CD4-positive, alpha-beta T cell treated with Interleukin-12 subunit alpha and Interleukin-12 subunit beta, for 1 hour (primary cell): ENCODE measurements at regions not wholly inside any gene's neighbourhood (a gene's known extent, or its start where the extent isn't known, plus 50 kb on each side); places are given as distances from the start of the nearest gene placed in this dataset.
"Not testable (repeated sequence)": the region's sequence is repeated elsewhere in the genome, so short reads cannot be mapped to it uniquely, and the experiment has no call there.

Experiments used
- DNase-seq: peaks from one replicate; pipeline ENCODE4 v3.0.0-alpha.2; 2020

DNA sequence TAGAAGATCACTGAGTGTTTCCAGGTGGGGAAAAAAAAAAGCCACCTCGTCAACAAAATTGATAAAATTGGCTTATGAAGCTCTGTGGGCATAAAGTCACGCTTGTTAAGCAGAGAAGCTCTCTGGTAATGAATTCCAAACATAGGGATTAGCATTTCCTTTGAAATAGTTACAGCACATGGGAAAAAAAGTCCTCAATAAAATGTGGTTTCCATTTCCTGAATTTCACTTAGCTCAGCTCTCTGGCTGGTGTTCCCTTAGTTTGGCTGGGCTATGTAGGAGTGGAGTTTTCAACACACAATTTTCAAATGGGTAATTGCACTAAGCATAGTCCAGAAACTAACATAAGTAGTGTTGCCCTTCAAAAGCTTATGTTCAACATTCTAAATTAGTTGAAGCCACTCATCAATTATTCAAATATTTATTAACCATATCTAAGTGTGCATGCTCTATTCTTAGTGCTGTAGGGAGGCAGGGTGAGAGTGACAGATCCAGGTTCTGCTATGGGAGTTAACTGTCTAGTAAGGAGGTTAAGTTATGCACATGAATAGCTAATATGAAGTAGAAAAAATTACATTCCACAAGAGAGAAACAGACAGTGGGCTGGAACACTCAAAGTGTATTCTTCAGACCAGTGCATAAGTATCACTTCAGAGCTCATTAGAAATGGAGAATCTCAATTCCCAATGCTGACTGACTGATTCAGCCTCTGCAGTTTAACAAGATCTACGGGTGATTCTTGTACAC is 445.7 kb downstream of the SMARCA1 start:
- DNase-seq = no peak

DNA sequence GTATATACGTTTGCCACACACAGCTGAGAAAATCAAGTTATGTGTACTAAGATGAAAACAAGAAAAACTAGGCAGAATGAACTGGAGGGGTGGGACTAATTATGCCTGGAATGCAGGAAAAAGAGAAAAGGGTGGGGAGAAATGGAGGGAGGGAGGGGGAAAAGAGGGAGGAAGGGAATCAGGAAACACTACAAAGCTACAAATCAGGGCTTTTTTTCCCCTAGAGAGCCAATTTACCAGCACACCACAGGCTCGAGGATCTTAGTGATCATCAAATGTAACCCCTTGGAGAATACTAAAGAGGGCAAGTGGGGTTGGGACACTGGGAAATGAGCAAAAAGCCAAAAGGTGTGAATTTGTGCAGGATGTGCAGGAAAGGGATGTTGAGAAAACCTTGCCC is 451.9 kb downstream of the SMARCA1 start:
- DNase-seq = no peak

DNA sequence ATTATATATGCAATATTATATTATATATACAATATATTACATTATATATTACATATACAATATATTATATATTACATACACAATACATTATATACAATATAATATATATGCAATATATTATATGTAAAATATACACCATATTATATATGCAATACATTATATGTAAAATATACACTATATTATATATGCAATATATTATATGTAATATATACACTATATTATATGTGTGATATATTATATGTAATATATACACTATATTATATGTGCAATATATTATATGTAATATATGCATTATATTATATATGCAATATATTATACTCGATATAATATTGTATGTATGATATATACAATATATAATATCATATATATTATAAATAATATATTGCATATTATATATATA is 457.4 kb downstream of the SMARCA1 start:
- no peak for DNase-seq

DNA sequence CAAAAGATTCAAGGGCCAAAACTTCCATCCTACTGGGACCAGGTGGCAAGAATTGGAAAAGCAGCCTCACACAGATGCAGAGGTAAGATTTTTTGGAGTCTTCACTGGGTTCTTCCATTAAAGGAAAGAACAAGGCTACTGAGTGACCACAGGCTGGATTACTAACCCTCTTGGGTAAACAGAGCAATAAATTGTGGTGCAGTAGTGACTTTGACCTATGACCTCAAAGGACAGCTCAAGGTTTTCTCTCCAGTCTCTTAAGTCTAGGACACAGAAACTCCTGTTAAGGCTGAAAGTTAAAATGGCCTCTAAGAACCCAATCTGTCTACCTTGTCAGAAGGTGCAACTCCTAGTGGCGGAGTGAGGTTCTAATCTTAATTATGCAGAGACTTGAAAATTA is 464.9 kb downstream of the SMARCA1 start:
- no peak for DNase-seq

DNA sequence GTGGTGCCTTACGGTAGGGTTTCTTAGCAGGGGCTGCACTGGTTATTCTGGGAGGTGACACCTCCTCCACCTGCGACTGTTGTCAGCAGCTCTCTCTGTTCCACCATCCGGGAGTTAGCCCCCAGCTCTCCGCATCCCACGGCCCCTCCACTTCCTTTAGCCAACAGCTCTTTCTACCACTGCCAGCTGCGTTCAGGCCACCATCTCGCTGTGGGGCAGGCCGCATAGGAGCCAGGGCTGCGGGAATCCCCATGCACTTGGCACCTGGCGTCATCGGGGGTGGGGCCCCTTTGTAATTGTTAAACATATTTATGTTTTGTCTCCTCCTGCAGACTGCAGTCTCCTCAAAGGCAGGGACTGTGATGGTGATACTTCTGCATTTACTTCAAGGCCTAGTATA is 480.2 kb downstream of the SMARCA1 start:
- no peak for DNase-seq

DNA sequence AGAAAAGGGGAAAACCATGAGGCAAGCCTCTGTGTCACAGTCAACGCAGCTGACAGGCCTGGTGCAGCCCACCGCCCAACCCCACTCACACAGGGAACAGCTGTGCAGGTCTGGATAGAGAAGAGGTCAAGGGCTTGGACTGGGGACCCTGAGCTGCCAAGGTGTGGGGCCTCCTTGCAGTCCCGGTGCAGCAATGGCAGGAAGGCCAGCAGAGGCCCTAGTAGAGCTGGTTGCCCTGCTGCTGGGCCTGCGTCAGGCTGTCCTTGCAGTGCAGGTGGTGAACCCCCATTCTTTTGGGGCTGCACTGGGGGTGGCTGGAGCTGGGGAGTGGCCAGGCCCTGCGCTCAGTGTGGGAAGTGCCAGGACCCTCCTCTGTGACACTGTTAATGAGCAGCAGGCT is 482.0 kb downstream of the SMARCA1 start:
- no peak for DNase-seq

DNA sequence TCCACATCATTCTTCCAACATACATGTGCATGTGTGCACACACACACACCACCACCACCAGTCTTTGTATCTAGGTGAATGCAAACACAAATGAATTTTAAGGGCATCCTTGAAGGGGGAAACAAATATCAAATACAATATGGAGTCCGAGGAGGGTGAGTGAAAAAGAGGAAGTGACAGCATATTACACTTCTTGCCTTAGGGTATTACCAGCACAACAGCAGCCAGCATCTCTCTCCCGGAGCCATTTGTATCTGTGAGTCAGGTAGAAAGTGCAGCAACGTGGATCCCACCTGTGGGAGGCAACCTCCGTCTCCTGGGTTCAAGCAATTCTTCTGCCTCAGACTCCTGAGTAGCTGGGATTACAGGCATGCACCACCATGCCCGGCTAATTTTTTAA is 483.2 kb downstream of the SMARCA1 start:
- DNase-seq = no peak

DNA sequence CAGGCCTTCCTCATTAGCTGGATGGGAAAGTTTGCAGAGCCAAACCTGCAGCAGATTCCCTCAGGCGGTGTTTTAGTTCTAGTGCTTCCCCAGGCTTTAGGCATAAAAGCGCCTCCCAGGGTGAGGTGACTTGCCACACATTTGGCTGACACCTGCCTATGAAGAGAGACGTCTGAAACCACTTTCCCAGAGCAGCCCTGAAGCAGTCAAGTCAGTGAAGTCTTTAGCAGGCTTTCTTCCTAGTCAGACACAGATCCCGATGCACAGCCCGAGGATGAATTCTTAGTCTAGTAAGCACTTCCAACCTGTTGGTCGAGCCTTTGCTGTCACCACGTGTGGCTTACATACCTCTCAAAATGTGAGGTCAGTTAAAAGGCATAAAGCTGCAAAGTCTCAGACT is 484.1 kb downstream of the SMARCA1 start:
- no peak for DNase-seq

DNA sequence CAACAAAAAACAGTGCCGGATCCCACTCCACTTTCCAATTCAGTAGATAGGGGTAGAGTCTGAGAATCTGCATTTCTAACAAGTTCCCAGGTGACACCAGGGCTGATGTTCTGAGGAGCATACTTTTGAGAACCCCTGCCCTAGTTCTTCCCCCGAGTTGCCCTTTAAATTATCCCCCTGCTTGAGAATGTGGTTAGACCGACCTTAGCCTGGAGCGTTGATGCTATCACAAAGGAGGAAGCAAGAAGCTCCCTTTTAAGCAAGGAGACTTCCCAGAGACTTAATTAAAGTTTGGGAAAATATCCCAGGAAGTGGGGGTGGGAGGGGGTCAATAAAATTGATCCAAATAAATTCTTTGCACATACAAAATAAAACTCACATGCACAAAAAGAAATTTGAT is 485.9 kb downstream of the SMARCA1 start:
- no peak for DNase-seq

DNA sequence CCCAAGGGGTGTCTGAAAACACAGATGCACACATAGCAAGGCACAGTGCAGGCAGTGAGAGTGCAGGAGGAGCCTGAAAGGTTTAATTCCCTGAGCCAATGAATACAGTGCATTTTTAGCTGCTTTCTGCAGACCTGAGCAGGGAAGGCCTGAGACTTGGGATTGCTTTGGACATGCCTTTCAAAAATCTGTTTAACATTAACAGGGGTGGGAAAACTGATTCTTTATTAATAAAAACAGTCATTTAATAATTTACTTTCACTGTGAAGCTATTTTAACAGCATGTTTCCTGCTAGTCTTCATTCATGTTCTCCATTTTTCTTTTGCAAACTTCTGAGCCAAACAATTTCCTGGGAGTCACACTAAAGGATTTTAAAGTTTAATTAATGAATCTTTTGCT is 488.1 kb downstream of the SMARCA1 start:
- DNase-seq = no peak

DNA sequence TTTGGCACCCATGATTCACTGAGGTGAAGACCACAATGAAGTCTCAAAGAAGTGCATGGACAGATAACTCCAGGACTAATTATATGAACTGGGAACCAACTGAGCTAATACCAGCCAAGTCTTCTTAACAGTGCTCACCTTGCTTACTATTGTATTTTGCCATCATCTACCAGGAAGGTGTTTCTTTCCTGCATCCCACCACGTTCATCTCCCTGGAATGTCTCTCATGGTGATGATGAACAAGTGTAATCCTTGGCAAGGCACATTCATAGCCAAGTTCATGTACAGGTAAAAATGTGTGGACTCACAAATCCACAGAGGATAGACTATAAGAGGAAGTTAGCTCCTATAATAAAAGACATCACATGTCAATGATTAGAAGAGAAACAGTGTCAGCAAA is 489.1 kb downstream of the SMARCA1 start:
- DNase-seq = no peak

DNA sequence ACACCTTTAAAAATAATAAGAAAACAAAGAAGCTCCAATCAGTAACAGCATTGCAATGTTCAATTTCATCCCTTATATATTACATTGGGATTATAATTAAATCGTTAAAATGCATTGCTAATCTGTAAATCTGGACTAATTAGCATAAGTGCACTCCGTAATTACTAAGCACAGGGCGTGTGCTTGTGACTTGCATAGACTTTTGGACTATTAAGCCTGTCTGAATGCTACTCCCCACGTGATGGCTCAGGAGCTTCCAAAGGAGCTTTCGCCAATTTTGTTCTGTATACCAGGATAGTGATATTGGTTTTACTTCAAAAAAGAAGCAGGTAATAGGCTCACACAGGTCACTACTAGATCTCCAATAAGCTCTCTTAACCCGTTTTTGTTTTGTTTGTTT is 497.1 kb downstream of the SMARCA1 start:
- no peak for DNase-seq

DNA sequence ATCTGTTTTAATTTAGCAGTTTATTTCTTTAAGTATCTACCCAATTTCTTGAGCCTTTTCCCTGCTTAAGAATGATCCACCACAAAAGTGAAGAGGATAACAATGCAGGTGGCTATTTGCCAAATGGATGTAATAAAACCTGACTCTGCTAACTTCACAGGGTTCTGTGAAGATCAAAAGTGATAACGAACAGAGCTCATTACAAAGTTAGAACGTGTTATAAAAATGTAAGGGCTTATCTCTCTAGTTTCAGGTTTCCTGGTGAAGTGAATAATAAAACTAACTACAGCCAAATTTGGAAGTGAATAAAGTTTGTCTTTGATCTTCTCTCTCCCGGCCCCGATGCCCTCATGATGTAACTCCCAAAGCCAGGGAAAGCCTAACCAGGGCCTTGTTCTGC is 497.9 kb downstream of the SMARCA1 start:
- DNase-seq = no peak

DNA sequence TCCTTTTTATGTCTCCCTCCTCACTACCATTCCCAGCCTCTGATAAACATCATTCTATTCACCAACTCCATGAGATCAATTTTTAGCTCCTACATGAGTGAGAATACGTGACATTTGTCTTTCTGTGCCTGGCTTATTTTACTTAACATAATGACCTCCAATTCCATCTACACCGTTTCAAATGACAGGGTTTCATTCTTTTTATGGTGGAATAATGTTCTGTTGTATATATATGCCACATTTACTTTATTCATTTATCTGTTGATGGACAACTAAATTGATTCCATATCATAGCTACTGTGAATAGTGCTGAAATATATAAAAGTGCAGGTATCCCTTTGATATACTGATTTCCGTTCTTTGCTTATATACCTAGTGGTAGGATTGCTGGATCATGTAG is 503.9 kb downstream of the SMARCA1 start:
- no peak for DNase-seq

DNA sequence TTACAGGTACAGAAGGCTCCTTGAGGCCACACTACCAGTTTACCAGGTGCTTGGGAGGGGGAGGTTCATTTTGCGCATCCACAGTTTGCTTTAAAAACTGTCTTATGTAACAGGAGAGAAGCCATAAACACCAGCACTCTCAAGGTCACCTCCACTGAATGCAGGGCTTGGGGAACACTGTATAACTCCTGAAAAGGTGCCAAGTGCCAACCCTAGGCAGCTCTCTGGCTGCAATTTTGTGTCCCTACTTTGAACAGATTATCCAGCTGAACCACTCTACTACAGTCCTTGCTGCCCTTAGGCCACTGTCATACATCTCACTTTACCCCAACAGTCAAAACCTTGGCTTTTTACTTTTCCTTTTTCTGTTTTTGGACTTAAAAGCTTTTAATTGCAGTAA is 507.9 kb downstream of the SMARCA1 start:
- DNase-seq = no peak

DNA sequence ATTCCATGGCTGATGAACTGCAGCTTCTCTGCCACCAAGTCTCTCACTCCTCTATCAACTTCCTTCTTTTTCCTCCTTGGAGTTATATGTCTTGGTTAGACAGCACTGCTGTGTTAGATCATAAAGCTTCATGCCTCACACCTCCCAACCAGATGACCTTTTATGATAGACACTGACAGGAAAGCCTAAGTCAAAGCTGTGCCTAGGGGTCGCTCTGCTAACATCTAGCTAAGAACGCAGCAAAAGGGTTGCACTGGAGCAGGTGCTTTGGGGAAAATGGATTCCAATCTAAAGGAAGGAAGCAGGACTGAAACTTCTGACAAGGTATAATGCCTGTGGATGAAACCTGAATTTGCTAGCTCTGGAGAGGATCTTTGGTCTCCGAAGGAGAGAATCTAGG is 509.7 kb downstream of the SMARCA1 start:
- DNase-seq = no peak

DNA sequence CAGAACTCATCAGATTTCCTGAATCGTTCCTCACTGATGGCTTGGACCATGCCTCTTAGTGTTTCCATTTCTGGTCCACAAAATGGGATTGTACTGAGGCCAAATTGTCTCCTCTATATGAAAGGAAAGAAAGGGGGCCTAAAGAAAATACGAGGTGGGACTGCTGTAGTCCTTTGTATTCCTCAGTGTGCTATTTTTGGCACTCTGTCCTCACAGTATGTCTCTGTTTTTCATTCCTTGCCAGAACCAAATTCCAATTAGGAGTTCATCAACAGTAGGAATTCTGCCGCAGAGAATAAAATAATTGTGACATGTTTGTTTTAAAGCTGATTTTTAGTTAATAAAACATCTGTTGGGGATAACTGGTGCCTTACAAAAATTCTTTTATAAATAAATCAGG is 515.7 kb downstream of the SMARCA1 start:
- DNase-seq = no peak

DNA sequence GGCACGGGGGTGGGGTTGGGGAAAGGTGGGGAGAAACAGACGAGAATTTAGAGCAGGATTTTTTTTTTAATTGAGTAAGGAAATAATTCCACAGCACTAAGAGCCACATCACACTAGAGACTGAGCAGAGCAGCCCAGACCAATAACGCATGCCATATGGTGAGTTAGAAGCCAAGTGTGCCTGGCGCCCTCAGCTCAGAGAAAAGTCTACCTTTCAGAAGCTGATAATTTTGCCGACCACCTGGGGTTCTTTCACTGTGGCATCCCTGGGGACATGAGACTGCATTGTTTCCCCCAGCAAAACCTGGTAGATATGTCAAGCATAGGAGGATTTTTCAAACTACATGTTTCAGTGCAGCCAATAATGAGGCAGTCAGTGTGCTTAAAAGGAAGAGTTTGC is 516.8 kb downstream of the SMARCA1 start:
- DNase-seq = no peak

DNA sequence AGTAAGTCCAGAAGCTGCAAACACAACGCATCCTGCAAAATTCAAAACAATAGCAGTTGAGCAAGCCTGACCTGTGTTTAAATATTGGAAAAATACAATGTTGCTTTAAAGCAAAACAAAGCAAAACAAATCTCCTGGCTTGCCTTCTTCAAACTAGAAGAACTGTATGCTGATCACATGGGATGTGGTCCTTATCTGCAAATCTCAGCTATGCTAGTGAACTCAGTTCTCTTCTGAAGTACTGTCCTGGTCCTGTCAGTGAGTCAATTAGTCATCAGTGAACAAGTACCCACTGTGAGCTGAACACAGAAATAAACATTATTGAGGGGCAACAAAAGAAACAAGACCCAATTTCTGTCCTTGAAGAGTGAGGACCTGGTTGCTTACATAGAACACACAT is 522.5 kb downstream of the SMARCA1 start:
- DNase-seq = no peak

DNA sequence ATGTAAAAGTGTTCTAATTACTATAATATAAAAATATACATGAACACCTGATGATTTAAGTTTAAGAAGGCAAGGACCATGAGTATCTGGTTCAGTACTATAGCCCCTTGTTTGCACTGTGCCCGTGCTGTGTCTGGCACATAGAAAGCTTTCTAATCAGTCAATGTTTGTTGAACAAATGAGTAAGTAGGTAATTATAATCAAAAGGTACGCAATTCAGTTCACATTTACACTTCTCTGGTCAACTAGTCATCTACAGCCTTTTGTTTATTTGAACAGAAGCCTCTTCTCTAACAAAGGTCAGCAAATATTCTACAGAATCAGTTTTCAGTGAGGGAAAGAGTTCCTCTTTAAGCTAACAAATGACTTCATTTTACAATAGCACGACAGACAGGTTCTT is 523.3 kb downstream of the SMARCA1 start:
- DNase-seq = no peak

DNA sequence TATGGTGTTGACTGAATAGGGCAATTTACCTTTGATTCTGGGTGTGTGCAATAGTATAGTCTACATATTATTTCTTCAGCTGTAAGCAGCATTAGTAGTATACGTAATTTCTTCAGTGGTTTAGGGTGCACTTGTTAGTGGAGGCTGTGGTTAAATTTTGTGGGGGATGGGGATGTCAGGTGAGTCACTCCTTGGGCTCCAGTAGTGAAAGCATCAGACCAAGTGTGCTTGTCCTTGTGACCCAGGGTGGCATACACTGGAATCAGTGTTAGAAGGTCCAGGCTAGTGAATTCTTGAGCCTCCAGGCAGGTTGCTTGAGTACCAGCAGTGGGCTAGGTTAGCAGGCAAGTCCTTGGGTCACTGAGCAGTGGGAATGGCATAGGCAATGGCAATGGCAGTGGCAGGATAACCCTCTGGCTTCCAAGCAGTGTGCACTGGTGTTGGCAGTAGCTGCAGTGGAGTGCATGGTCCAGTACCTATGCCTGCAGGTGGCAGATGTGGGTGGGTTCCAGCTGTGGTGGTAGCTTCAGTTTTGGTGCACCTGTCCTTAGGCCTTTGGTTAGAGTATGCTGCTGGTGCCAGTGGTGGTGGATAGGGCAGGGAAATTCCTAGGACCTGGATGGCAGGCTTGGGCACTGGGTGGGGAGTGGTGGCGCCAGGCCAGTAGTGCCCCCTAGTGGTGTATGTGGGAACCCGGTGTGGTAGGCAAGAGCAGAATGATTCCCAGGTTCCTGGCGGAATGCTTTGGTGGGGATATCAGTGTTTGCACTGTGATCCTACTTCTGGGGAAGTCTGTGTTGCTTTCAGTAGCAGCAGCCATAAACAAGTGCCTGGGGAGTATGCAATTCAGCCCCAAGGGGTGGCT is 531.0 kb downstream of the SMARCA1 start:
- no peak for DNase-seq

DNA sequence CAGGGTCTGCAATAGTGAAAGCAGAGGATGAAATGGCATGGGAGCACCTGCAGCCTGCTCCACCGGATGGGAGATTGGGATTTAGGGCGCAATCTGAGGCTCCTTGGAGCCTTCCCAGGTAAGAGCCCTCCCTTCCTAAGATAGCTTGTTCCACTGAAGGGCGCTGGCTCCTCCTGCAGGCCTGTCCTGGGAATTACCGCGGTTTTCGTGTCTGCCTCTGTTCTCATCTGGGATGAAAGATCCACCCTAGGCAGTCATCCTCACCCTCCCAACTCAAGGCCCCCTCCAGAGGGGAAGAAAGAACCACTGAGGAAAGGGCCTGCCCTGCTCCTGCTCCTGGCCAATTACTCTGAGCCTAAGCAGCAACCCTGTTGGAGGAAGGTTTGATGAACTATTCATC is 547.5 kb downstream of the SMARCA1 start:
- no peak for DNase-seq

DNA sequence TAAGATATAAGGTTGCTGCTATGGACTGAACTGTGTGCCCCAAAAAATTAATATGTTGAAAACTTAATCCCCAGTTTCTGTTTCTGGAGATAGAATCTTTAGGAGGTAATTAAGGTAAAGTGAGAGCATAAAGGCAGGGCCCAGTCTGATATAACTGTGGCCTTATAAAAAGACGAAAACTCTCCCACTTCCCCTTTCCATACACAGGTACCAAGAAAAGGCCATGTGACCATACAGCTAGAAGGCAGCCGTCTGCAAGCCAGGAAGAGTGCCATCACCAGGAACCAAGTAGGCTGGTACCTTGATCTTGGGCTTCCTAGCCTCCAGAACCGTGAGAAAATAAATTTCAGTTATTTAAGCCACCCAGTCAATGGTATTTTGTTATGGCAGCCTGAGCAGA is 550.3 kb downstream of the SMARCA1 start:
- no peak for DNase-seq

DNA sequence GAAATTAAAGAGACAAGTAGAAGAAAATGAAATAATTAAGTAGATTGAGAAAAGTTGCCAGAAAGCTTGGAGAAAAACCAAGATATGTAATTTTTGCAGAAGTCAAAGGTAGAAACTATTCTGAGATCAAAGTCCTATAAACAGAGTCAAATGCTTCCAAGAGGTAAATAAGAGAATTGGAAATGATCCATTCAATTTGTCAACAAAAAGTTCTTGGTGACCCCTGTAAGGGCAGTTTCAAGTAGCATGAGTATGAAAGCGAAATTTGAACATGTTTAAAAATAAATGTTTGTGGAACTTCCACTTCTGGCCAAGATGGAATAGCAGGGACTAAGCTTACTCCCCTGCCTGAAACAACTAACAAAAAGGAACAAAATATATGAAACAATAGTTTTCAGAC is 562.0 kb downstream of the SMARCA1 start:
- DNase-seq = no peak

DNA sequence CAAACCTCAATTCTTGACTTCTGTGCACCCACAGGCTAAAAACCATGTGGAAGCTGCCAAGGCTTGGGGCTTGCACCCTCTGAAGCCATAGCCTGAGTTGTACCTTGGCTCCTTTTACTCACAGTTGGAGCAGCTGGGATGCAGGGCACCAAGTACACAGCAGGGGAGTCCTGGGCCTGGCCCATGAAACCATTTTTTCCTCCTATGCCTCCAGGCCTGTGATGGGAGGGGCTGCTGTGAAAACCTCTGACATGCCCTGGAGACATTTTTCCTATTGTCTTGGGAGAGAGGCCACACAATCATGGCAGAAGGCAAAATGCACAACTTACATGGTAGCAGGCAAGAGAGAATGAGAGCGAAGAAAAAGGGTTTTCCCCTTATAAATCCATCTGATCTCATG is 568.6 kb downstream of the SMARCA1 start:
- DNase-seq = not testable (repeated sequence)
